Mammary epithelial cell (primary cell): ENCODE measurements at regions not wholly inside any gene's neighbourhood (a gene's known extent, or its start where the extent isn't known, plus 50 kb on each side); places are given as distances from the start of the nearest gene placed in this dataset.

Experiments used
- EZH2 ChIP-seq: IDR thresholded peaks from 2 replicates; pipeline ENCODE4 v1.6.1; 2012; ENCODE audit warnings: low read length, inconsistent platforms, borderline replicate concordance
- TF ChIP-seq, protein P1 (sequence below), 2 donors: IDR thresholded peaks in 1 of 2; conservative IDR thresholded peaks in 1 of 2; 2 replicates each; pipeline ENCODE4 v1.5.1; 2011 to 2012; ENCODE audit warnings: inconsistent platforms in 2 of 2, low read length in 2 of 2, mild to moderate bottlenecking in 2 of 2, control low read depth in 1 of 2, low read depth in 1 of 2; ENCODE audit not compliant: insufficient read depth in 1 of 2; ENCODE audit errors: extremely low read depth in 1 of 2

- TF ChIP-seq, protein P1, sequence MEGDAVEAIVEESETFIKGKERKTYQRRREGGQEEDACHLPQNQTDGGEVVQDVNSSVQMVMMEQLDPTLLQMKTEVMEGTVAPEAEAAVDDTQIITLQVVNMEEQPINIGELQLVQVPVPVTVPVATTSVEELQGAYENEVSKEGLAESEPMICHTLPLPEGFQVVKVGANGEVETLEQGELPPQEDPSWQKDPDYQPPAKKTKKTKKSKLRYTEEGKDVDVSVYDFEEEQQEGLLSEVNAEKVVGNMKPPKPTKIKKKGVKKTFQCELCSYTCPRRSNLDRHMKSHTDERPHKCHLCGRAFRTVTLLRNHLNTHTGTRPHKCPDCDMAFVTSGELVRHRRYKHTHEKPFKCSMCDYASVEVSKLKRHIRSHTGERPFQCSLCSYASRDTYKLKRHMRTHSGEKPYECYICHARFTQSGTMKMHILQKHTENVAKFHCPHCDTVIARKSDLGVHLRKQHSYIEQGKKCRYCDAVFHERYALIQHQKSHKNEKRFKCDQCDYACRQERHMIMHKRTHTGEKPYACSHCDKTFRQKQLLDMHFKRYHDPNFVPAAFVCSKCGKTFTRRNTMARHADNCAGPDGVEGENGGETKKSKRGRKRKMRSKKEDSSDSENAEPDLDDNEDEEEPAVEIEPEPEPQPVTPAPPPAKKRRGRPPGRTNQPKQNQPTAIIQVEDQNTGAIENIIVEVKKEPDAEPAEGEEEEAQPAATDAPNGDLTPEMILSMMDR (conservative IDR thresholded peaks at IDR 0.05 in 1 of 2, IDR thresholded peaks at IDR 0.05 in 1 of 2; ENCODE audit: extremely low read depth in 1 of 2, insufficient read depth in 1 of 2, low read depth in 1 of 2, low read length in 2 of 2): no peak
- TF ChIP-seq EZH2: no peak
Observed at GRCh38 chr9:126261584-126262356, 64.9 kb upstream of the MVB12B start.
